ENCODE measurements at regions not wholly inside any gene's neighbourhood (a gene's known extent, or its start where the extent isn't known, plus 50 kb on each side); places are given as distances from the start of the nearest gene placed in this dataset.

- no peak for DNase-seq (ENCODE audit: low read depth)
Observed at GRCh38 chr3:76010252-76010651, 224.9 kb upstream of the ZNF717 start.

GRCh38 chr3:76011121-76011520 is 225.8 kb upstream of the ZNF717 start:
- DNase-seq (ENCODE audit: low read depth) = no peak

GRCh38 chr3:76015496-76015895 is 230.1 kb upstream of the ZNF717 start:
- no peak for DNase-seq (ENCODE audit: low read depth)

GRCh38 chr3:76016111-76016510 is 230.8 kb upstream of the ZNF717 start:
- DNase-seq (ENCODE audit: low read depth) = no peak

DNA sequence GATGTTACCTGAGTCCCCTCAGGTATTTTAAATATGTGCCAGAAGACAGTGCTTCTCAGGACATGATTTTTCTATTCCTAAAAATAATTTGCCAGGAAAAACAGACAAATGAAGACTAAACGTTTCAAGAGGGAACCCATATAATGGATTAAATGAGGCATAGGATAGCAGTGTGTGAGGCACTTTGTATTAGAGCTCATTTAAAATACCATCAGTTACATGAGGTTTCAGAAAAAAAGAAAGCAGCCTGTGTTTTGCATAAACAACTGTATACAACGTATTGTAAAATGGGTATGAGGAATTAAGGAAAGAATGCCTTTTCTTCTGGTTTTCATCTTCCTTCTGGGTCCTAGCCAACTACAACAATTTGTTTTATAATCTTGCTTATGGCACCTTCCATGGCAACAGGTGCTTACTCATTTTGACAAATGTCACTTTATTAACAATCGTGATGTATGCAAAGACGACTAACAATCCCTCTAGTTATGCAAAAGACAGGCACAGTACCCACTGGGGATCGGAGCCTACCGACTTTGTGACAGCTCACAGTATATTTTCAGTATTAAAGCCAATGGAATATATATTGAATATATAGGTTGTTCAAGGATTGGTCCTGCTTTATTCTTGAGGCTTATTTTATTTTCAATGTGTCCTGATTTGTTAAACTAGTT is 231.6 kb upstream of the ZNF717 start:
- no peak for DNase-seq (ENCODE audit: low read depth)

- no peak for DNase-seq (ENCODE audit: low read depth)
Observed at GRCh38 chr3:76021376-76021775, 236.0 kb upstream of the ZNF717 start.

DNA sequence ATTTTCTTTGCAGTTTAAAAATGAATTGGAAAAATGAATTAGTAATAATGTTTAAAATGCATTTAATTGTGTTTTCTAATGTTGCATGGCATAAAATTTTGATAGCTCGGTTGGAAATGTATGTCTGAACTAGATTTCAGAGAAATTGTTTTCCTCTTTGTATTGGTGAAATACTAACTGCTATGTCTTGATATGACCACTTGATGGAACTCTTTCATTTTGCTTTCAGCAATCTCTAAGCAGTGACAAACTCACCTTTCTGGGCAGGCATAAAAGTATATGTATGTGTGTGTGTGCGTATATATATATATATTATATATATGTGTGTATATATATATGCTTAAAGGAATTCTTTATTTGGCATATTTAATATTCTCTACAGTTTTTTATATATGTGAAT is 239.3 kb upstream of the ZNF717 start:
- DNase-seq (ENCODE audit: low read depth) = no peak

- no peak for DNase-seq (ENCODE audit: low read depth)
Observed at GRCh38 chr3:76025561-76025960, 240.2 kb upstream of the ZNF717 start.

DNA sequence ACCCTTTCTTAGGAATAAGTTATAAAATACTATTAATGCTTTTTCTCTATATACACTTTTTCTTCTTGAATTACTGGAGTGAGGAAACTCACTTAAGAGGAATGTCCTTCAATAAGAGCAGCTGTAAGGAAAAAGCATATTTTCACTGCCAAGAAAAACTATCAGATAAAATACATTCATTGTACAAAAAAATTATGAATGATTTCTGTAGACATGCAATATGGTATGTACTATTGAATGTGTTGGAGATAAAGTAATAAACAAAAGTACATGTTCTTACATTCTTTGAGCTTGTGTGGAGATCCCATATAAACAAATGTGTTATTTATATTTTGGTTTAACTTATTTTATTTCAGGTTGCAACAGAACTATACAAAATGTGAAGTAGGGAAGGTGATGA is 241.0 kb upstream of the ZNF717 start:
- no peak for DNase-seq (ENCODE audit: low read depth)

DNA sequence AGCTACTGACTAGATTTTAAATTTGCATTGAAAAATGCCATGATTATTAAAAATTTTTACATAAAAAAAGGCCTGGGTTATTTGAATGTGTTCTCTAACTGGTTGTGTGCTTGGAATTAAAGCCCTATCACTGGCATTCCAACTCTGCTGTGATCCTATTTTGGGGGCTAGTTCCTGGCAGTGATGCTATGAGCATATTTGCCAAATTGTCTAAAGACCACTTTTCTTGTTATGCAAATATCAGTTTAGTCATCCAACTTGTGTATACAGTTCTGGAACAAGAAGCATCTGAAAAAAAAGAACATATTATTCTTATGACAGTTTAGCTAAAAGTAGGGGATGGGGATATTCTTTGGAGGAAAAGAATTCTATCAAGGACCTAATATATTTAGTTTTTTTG is 243.4 kb upstream of the ZNF717 start:
- no peak for DNase-seq (ENCODE audit: low read depth)

GRCh38 chr3:76034649-76035048 is 249.3 kb upstream of the ZNF717 start:
- no peak for DNase-seq (ENCODE audit: low read depth)

DNA sequence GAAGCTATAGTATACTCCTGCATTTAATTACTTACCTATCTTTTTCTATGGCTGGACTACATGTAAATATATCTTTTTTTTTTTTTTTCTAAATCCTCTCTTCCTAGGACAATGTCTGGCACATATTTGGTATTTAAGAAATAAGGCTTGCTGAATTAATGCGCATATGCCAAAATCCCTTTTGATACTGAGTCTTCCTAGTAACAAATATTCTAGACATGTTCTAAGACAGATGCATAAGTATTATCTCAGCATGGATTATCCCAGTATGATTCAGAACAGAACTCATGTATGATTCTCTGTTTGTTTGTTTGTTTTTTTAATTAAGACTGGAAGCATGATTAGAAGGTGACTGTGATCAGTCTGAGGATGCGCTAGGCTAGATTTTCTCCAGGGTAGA is 249.8 kb upstream of the ZNF717 start:
- DNase-seq (ENCODE audit: low read depth) = no peak

GRCh38 chr3:76038949-76039348 is 253.6 kb upstream of the ZNF717 start:
- no peak for DNase-seq (ENCODE audit: low read depth)

- DNase-seq (ENCODE audit: low read depth) = no peak
Observed at GRCh38 chr3:76039431-76039830, 254.1 kb upstream of the ZNF717 start.

- peak; percentile 27 for DNase-seq (ENCODE audit: low read depth)
Observed at GRCh38 chr3:76040946-76041345, 255.6 kb upstream of the ZNF717 start.

- no peak for DNase-seq (ENCODE audit: low read depth)
Observed at GRCh38 chr3:76043746-76044145, 258.4 kb upstream of the ZNF717 start.

- no peak for DNase-seq (ENCODE audit: low read depth)
Observed at GRCh38 chr3:76044601-76045600, 259.6 kb upstream of the ZNF717 start.

- no peak for DNase-seq (ENCODE audit: low read depth)
Observed at GRCh38 chr3:76047368-76047767, 262.0 kb upstream of the ZNF717 start.

GRCh38 chr3:76049776-76050175 is 264.4 kb upstream of the ZNF717 start:
- no peak for DNase-seq (ENCODE audit: low read depth)

DNA sequence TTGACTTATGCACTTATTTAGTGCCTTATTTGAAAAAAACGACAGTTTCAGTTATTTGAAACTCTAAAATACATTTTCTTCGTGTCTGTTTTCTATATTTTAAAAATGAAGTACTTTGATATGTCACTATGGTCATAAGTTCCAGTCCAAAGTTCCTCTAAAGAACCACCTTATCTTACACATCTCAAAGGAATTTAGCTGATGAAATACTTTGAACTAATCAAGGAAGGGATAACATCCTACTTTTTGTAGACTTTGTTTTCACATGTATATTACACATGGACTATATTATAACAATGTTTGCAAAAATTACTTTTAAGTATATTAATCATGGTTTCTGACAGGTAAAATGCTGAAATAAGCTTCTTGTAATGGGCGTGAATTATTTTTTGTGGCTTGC is 265.8 kb upstream of the ZNF717 start:
- DNase-seq (ENCODE audit: low read depth) = no peak

DNA sequence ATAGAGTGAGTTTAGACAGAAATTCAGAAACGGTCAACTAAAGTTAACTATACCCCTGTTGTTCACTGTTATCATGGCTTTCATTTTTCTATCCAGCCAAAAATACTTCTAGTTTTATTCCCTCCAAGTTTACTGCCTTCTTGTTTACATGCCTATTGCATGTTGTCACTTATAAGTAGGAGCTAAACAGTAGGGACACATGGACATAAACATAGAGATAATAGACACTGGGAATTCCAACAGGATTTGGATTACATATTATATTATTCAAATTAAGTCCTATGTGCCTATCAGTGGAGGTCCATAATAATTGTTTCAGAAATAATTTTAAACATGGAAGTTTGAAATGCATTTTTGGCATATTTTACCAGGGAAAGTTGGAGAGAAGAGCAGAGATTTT is 269.1 kb upstream of the ZNF717 start:
- no peak for DNase-seq (ENCODE audit: low read depth)

- DNase-seq (ENCODE audit: low read depth) = no peak
Observed at GRCh38 chr3:76061654-76062053, 276.3 kb upstream of the ZNF717 start.

DNA sequence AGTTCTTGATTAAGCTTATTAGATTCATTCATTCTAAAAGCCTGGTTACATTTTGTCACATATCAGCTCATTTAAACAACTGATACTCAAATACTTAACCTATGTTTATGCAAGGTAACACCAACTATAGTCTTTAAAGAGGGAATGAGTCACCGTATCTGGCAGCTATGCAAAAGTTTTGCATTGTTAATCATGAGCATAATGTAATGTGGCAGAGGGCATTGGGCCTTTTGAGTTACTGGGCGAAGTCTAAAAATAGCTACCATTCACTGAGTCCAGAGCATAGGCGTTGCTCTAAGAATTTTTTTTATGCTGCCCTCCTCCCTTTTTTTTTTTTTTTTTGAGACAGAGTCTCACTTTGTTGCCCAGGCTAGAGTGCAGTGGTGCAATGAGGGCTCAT is 277.7 kb upstream of the ZNF717 start:
- DNase-seq (ENCODE audit: low read depth) = no peak
